Stimulated activated effector memory CD8-positive, alpha-beta T cell treated with anti-CD3 and anti-CD28 coated beads, Interleukin-12 subunit alpha, Interleukin-12 subunit beta, amount 100 ng/mL, for 72 hours (primary cell): ENCODE measurements at regions not wholly inside any gene's neighbourhood (a gene's known extent, or its start where the extent isn't known, plus 50 kb on each side); places are given as distances from the start of the nearest gene placed in this dataset.

ENCODE experiments used
- ATAC-seq: fragments of 150-1000 bp; cut with Tn5 transposase; 2 replicates; pipeline ENCODE4 v1.10.0; 2021
- DNase-seq, 2 donors: peaks; one replicate each; pipeline ENCODE4 v3.0.0; 2021 to 2022; ENCODE audit warnings: low spot score in 2 of 2
- H3K27ac Mint-ChIP-seq: one replicate; pipeline ENCODE4 v1.8.0; 2022; ENCODE audit warnings: mild to moderate bottlenecking, mixed read lengths
- H3K36me3 Mint-ChIP-seq: one replicate; pipeline ENCODE4 v1.8.0; 2022; ENCODE audit warnings: mild to moderate bottlenecking, mixed read lengths
- H3K4me1 Mint-ChIP-seq: one replicate; pipeline ENCODE4 v1.8.0; 2022; ENCODE audit warnings: mixed read lengths
- H3K4me3 Mint-ChIP-seq: one replicate; pipeline ENCODE4 v1.8.0; 2022; ENCODE audit warnings: mild to moderate bottlenecking, mixed read lengths
- H3K9me3 Mint-ChIP-seq: one replicate; pipeline ENCODE4 v1.8.0; 2022; ENCODE audit warnings: mixed read lengths

GRCh38 chr7:25035274-25035673, 55.3 kb upstream of the OSBPL3 start:
- no peaks in the 10 kb centered on the region for H3K36me3 Mint-ChIP-seq
- ATAC-seq (no peak), DNase-seq (no peak)
- H3K4me1 Mint-ChIP-seq, result peaks cover 8% of the 10 kb centered on the region
- H3K9me3 Mint-ChIP-seq, result peaks cover 6% of the 10 kb centered on the region
- no peak overlapping the region for H3K4me3 Mint-ChIP-seq
- no peak overlapping the region for H3K27ac Mint-ChIP-seq

GRCh38 chr7:25034136-25034535, 54.2 kb upstream of the OSBPL3 start:
- peaks cover 15% of the 10 kb centered on the region for H3K4me1 Mint-ChIP-seq
- no peak for ATAC-seq
- H3K36me3 Mint-ChIP-seq, result no peaks in the 10 kb centered on the region
- DNase-seq, result no peak
- peaks cover 6% of the 10 kb centered on the region for H3K9me3 Mint-ChIP-seq
- H3K4me3 Mint-ChIP-seq, result no peak overlapping the region
- no peak overlapping the region for H3K27ac Mint-ChIP-seq

GRCh38 chr7:25032774-25033743, 53.1 kb upstream of the OSBPL3 start:
- no peak overlapping the region for H3K4me3 Mint-ChIP-seq
- peaks cover 6% of the 10 kb centered on the region for H3K9me3 Mint-ChIP-seq
- H3K4me1 Mint-ChIP-seq, result peaks cover 26% of the 10 kb centered on the region
- DNase-seq (no peak), ATAC-seq (no peak)
- peaks cover 7% of the 10 kb centered on the region for H3K36me3 Mint-ChIP-seq
- H3K27ac Mint-ChIP-seq, result no peak overlapping the region

- Mint-ChIP-seq H3K36me3 (peaks cover 7% of the 10 kb centered on the region), H3K9me3 (peaks cover 4% of the 10 kb centered on the region), H3K27ac (no peak overlapping the region), H3K4me3 (no peak overlapping the region), H3K4me1 (peaks cover 38% of the 10 kb centered on the region)
- DNase-seq (no peak), ATAC-seq (no peak)
Measured at GRCh38 chr7:25031432-25031831, 51.5 kb upstream of the OSBPL3 start.

- peaks cover 7% of the 10 kb centered on the region for H3K36me3 Mint-ChIP-seq
- H3K9me3 Mint-ChIP-seq, result peaks cover 2% of the 10 kb centered on the region
- DNase-seq (no peak), ATAC-seq (no peak)
- H3K27ac Mint-ChIP-seq, result no peak overlapping the region
- no peak overlapping the region for H3K4me3 Mint-ChIP-seq
- H3K4me1 Mint-ChIP-seq, result peaks cover 43% of the 10 kb centered on the region
Measured at GRCh38 chr7:25031007-25031406, 51.0 kb upstream of the OSBPL3 start.
